KMS-11 (cell line): ENCODE measurements at regions not wholly inside any gene's neighbourhood (a gene's known extent, or its start where the extent isn't known, plus 50 kb on each side); places are given as distances from the start of the nearest gene placed in this dataset.

Experiments
- H2AFZ ChIP-seq: fragments of 200-600 bp; sonication (generic); 2 replicates; pipeline ENCODE4 v1.6.1; 2016; ENCODE audit warnings: antibody characterized with exemption, mixed run types, low read depth
- H3K27ac ChIP-seq: fragments of 200-600 bp; sonication (generic); 2 replicates; pipeline ENCODE4 v1.6.1; 2016; ENCODE audit warnings: mild to moderate bottlenecking, mixed run types
- H3K27me3 ChIP-seq: fragments of 200-600 bp; sonication (generic); 2 replicates; pipeline ENCODE4 v1.6.1; 2017; ENCODE audit warnings: mild to moderate bottlenecking, low read depth, mixed run types, moderate library complexity; ENCODE audit not compliant: insufficient read depth
- H3K36me3 ChIP-seq: fragments of 200-600 bp; sonication (generic); 2 replicates; pipeline ENCODE4 v1.6.1; 2017; ENCODE audit warnings: mild to moderate bottlenecking, mixed run types; ENCODE audit not compliant: insufficient read depth
- H3K4me1 ChIP-seq: fragments of 200-600 bp; sonication (generic); 2 replicates; pipeline ENCODE4 v1.6.1; 2016; ENCODE audit warnings: mild to moderate bottlenecking, low read depth, mixed run types; ENCODE audit not compliant: poor library complexity, severe bottlenecking
- H3K4me2 ChIP-seq: fragments of 200-600 bp; sonication (generic); 2 replicates; pipeline ENCODE4 v1.7.0; 2016; ENCODE audit warnings: mild to moderate bottlenecking, mixed run types
- H3K4me3 ChIP-seq: fragments of 200-600 bp; sonication (generic); IDR thresholded peaks from 2 replicates; pipeline ENCODE4 v1.6.1; 2017; ENCODE audit warnings: low read depth, low read length, mixed read lengths; ENCODE audit not compliant: insufficient read depth
- H3K79me2 ChIP-seq: fragments of 200-600 bp; sonication (generic); 2 replicates; pipeline ENCODE4 v1.6.1; 2016; ENCODE audit warnings: low read depth, mixed run types; ENCODE audit not compliant: insufficient read depth
- H3K9ac ChIP-seq: fragments of 200-600 bp; sonication (generic); 2 replicates; pipeline ENCODE4 v1.6.1; 2016; ENCODE audit warnings: mild to moderate bottlenecking, mixed run types
- H4K20me1 ChIP-seq: fragments of 200-600 bp; sonication (generic); 2 replicates; pipeline ENCODE4 v1.6.1; 2016; ENCODE audit warnings: mild to moderate bottlenecking, mixed run types; ENCODE audit not compliant: insufficient read depth
- TF ChIP-seq, protein P1 (sequence below): fragments of 200-600 bp; sonication (generic); conservative IDR thresholded peaks from 2 replicates; pipeline ENCODE4 v1.6.1; 2017; ENCODE audit warnings: low read depth, mild to moderate bottlenecking, antibody characterized with exemption, low read length, moderate library complexity, mixed read lengths

DNA sequence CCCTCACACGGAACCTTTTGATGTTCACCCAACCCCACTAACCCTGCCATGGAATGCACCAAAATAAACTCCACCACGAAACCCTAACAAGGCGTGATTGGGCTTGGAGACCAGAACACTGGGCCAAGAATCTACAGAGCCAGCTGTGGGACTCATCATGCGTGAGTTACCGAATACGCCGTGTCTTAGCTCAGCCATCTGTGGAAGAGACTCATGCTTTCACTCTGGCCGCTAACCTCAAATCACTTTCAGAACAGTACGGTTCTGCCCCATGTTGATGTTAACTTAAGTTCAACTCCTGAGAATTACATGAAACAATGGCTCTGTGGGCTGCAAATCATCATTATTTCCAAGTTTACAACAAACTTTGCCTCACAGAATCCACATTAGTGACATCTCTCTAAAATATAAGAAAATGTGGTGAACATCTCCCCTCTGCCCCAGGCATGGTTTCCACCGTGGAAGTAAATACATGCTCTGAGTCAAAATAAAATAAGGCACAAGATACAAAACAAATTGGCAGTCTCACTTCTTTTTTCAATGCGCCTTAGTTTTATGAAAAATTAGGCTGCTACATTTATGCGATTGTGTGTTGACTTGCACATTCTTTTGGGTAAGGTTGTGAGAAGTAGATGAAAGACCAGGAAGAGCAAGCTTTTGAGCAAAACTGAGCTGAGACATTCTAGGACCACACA, 308.9 kb upstream of the EXOC2 start:
- Histone ChIP-seq H3K27me3 (peaks cover 28% of the 10 kb centered on the region), H3K79me2 (no peaks in the 10 kb centered on the region), H3K4me1 (peaks cover 55% of the 10 kb centered on the region), H3K36me3 (no peaks in the 10 kb centered on the region), H3K4me2 (peak overlapping the region; percentile 85), H3K4me3 (no peak overlapping the region), H2AFZ (no peak overlapping the region), H4K20me1 (no peaks in the 10 kb centered on the region), H3K9ac (no peak overlapping the region), H3K27ac (peak overlapping the region; percentile 13; the same call in 1 of the 2 replicates)
- TF ChIP-seq, protein P1, sequence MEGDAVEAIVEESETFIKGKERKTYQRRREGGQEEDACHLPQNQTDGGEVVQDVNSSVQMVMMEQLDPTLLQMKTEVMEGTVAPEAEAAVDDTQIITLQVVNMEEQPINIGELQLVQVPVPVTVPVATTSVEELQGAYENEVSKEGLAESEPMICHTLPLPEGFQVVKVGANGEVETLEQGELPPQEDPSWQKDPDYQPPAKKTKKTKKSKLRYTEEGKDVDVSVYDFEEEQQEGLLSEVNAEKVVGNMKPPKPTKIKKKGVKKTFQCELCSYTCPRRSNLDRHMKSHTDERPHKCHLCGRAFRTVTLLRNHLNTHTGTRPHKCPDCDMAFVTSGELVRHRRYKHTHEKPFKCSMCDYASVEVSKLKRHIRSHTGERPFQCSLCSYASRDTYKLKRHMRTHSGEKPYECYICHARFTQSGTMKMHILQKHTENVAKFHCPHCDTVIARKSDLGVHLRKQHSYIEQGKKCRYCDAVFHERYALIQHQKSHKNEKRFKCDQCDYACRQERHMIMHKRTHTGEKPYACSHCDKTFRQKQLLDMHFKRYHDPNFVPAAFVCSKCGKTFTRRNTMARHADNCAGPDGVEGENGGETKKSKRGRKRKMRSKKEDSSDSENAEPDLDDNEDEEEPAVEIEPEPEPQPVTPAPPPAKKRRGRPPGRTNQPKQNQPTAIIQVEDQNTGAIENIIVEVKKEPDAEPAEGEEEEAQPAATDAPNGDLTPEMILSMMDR = no peak

DNA sequence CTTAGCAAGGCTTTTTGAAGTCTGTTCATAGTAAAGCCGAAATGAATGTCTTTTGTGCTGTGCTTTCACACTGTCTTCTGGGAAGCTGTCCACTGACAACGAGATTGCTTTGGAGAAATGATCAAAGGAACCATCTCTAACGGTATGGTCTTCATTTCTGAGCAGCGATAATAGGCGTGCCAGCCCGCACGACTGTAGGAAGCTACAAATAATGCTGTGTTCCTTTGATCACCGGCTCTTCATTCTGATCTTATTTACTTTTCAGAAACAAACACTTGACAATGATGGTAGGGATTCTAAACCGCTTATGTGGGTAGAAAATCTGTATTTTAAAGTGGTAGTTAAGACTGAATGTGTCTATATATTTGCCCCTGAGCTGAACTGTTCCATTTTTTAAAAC, 306.6 kb upstream of the EXOC2 start:
- Histone ChIP-seq H3K27ac (no peak overlapping the region), H3K36me3 (no peaks in the 10 kb centered on the region), H4K20me1 (no peaks in the 10 kb centered on the region), H2AFZ (no peak overlapping the region), H3K4me2 (no peak overlapping the region), H3K79me2 (no peaks in the 10 kb centered on the region), H3K27me3 (peaks cover 28% of the 10 kb centered on the region), H3K4me1 (peaks cover 77% of the 10 kb centered on the region), H3K9ac (no peak overlapping the region), H3K4me3 (no peak overlapping the region)
- TF ChIP-seq, protein P1 = no peak

DNA sequence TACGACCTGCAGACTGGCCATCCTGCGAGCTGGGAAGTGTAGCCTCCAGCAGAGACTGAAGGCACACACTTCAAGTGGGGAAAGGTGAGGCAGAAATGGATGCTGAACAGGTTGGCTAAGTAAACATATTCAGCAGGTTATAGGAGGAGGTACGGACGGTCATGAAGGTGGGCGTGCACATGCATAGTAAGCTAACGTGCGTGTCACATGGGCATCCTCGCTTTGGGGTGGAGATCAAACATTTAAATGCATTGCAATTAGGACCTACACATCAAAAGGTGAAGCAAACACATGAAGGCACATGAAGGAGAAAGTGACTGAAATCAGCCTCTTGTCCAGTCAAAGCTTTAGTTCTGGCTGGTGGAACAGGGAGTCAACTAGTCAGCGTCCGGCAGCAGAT, 305.6 kb upstream of the EXOC2 start:
- Histone ChIP-seq H3K36me3 (no peaks in the 10 kb centered on the region), H3K9ac (no peak overlapping the region), H3K79me2 (no peaks in the 10 kb centered on the region), H2AFZ (no peak overlapping the region), H3K4me1 (peaks cover 75% of the 10 kb centered on the region), H3K4me3 (no peak overlapping the region), H3K27ac (no peak overlapping the region), H3K4me2 (no peak overlapping the region), H4K20me1 (no peaks in the 10 kb centered on the region), H3K27me3 (peaks cover 28% of the 10 kb centered on the region)
- TF ChIP-seq, protein P1 = no peak

DNA sequence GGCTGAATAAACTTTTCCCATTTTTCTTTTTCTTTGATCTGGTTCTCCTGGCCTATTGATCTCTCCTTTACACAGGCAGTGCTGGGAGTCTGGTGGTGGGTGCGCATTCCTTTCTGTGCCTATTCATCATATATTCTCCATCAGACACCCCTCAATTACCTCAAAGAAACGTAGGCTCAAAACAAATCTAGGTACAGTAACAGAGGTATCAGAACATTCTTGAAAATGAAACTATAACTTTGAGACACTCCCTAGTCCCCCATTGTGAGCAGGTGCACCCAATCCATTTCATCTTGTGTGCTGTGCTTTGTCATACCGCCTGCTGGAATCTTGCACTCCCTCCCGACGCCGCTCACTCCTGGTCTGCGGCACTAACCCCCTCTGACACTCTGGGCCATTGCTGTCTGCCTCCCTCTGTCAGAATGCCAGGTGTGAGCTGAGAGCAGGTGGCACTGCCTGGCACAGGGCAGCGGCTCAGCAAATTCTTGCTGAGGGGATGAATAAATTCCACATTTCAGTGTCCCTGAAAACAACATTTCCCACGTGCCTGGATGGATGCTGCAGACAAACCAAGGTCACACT, 303.4 kb upstream of the EXOC2 start:
- H2AFZ ChIP-seq = peak overlapping the region; percentile 35
- peaks cover 57% of the 10 kb centered on the region for H3K4me1 ChIP-seq
- peak overlapping the region; percentile 41; the same call in 1 of the 2 replicates for H3K9ac ChIP-seq
- H4K20me1 ChIP-seq = no peaks in the 10 kb centered on the region
- no peaks in the 10 kb centered on the region for H3K79me2 ChIP-seq
- peaks cover 17% of the 10 kb centered on the region for H3K27me3 ChIP-seq
- H3K4me2 ChIP-seq = peak overlapping the region; percentile 73
- H3K27ac ChIP-seq = peak overlapping the region; percentile 66
- no peak overlapping the region for H3K4me3 ChIP-seq
- TF ChIP-seq, protein P1 = no peak
- no peaks in the 10 kb centered on the region for H3K36me3 ChIP-seq
